CD8-positive, alpha-beta memory T cell (primary cell): ENCODE measurements at regions not wholly inside any gene's neighbourhood (a gene's known extent, or its start where the extent isn't known, plus 50 kb on each side); places are given as distances from the start of the nearest gene placed in this dataset.
A peak's percentile ranks its signal among the peaks of the same experiment; 100 is the strongest.

Source experiments
- CTCF ChIA-PET: fragments of 350-600 bp; sonication (Branson Sonifier 250); formaldehyde crosslinking; loops from one replicate; lab custom pipeline; 2021; ENCODE audit warnings: antibody characterized with exemption; lab: Charles Lee
- POLR2A ChIA-PET: fragments of 350-600 bp; sonication (Branson Sonifier 250); formaldehyde crosslinking; loops from one replicate; lab custom pipeline; 2021; ENCODE audit warnings: antibody characterized with exemption; lab: Charles Lee
- DNase-seq, 5 donors: peaks; one replicate each; pipeline versions ENCODE4 v3.0.0 to v3.0.0-alpha.2; 2020 to 2022; ENCODE audit warnings: mixed read lengths in 1 of 5
- H3K27ac ChIP-seq: one replicate; pipeline ENCODE4 v1.7.0; 2013; ENCODE audit warnings: low read depth, mild to moderate bottlenecking, low read length, moderate library complexity
- H3K27me3 ChIP-seq: 2 replicates; pipeline ENCODE4 v1.7.0; 2013; ENCODE audit warnings: low read length, mild to moderate bottlenecking; ENCODE audit not compliant: insufficient read depth, poor library complexity, severe bottlenecking
- H3K36me3 ChIP-seq: 2 replicates; pipeline ENCODE4 v1.7.0; 2013; ENCODE audit warnings: mild to moderate bottlenecking, low read length, moderate library complexity; ENCODE audit not compliant: insufficient read depth
- H3K4me1 ChIP-seq: 2 replicates; pipeline ENCODE4 v1.7.0; 2013; ENCODE audit warnings: mild to moderate bottlenecking, low read length, moderate library complexity; ENCODE audit not compliant: insufficient read depth
- H3K4me3 ChIP-seq: 2 replicates; pipeline ENCODE4 v1.7.0; 2013; ENCODE audit warnings: mild to moderate bottlenecking, low read length
- H3K9me3 ChIP-seq: 2 replicates; pipeline ENCODE4 v1.7.0; 2013; ENCODE audit warnings: mild to moderate bottlenecking, low read length
- H3K27ac Mint-ChIP-seq, 8 donors: one replicate each; pipeline ENCODE4 v1.8.0; 2020 to 2021; ENCODE audit warnings: mixed read lengths in 8 of 8, mild to moderate bottlenecking in 6 of 8, inconsistent platforms in 3 of 8, moderate library complexity in 3 of 8
- H3K27me3 Mint-ChIP-seq, 2 donors: one replicate each; pipeline ENCODE4 v1.8.0; 2020 to 2021; ENCODE audit warnings: mixed read lengths in 2 of 2, mild to moderate bottlenecking in 1 of 2, moderate library complexity in 1 of 2
- H3K36me3 Mint-ChIP-seq, 3 donors: one replicate each; pipeline ENCODE4 v1.8.0; 2020 to 2021; ENCODE audit warnings: mixed read lengths in 3 of 3, inconsistent platforms in 1 of 3, mild to moderate bottlenecking in 1 of 3
- H3K4me1 Mint-ChIP-seq, 3 donors: one replicate each; pipeline ENCODE4 v1.8.0; 2020 to 2021; ENCODE audit warnings: mixed read lengths in 3 of 3, inconsistent platforms in 1 of 3, mild to moderate bottlenecking in 1 of 3
- H3K4me3 Mint-ChIP-seq, 7 donors: one replicate each; pipeline ENCODE4 v1.8.0; 2020 to 2021; ENCODE audit warnings: mixed read lengths in 7 of 7, mild to moderate bottlenecking in 6 of 7, moderate library complexity in 4 of 7, inconsistent platforms in 2 of 7
- H3K9me3 Mint-ChIP-seq, 5 donors: one replicate each; pipeline ENCODE4 v1.8.0; 2020 to 2022; ENCODE audit warnings: mixed read lengths in 5 of 5, mild to moderate bottlenecking in 3 of 5, moderate library complexity in 2 of 5, inconsistent platforms in 1 of 5

GRCh38 chr7:55286666-55287065 lies 78.5 kb upstream of the LANCL2 start:
- Mint-ChIP-seq H3K27me3 (peaks cover 2 to 4% of the 10 kb centered on the region in 2 donors), H3K36me3 (no peaks in the 10 kb centered on the region), H3K4me1 (peaks cover 0 to 2% (median 0%) of the 10 kb centered on the region in 3 donors), H3K27ac (no peak overlapping the region), H3K4me3 (no peak overlapping the region), H3K9me3 (no peaks in the 10 kb centered on the region)
- POLR2A ChIA-PET = no interaction called here
- H3K27ac ChIP-seq = no peak overlapping the region
- no peak overlapping the region for H3K4me3 ChIP-seq
- H3K9me3 ChIP-seq = no peaks in the 10 kb centered on the region
- no peaks in the 10 kb centered on the region for H3K27me3 ChIP-seq
- no peaks in the 10 kb centered on the region for H3K36me3 ChIP-seq
- no peak for DNase-seq
- CTCF ChIA-PET = interaction anchor here (1.3 kb wide), 1 partner anchor 127 kb away, joined by 4 read pairs; no protein-coding TSS in a partner anchor
- no peaks in the 10 kb centered on the region for H3K4me1 ChIP-seq

DNA sequence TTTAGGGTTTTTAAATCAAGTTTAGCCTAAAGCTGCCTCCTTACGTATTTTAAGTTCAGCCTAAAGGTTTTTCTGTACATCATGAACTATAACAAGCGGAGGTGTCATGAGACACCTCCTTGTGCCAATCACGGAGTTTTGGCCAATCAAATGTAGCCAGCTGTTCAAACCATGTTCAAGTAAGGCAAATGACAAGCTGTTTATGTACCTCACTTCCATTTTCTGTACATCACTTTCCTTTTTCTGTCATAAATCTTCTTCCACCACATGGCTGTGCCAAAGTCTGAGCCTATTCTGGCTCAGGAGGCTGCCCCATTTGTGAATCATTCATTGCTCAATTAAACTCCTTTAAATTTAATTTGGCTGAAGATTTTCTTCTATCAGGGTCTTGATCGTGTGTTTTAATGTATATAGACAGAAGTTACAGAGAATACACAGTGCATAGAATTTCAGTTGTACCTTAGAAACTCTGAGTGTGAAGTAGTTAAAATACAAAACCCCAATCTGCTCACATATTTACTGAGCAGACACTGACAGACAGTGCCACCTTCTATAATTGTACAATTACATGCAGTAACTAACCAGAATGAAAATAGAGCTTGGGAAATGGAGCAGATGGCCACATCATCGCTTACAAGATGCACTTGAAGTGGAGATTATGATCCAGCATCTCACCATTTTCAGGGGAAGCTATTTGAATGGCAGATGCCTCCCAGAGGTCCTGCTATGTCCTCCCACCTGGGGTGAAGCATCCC lies 76.9 kb upstream of the LANCL2 start:
- Histone ChIP-seq H3K36me3 (no peaks in the 10 kb centered on the region), H3K9me3 (no peaks in the 10 kb centered on the region), H3K27me3 (no peaks in the 10 kb centered on the region), H3K4me1 (no peaks in the 10 kb centered on the region), H3K27ac (no peak overlapping the region), H3K4me3 (no peak overlapping the region)
- Mint-ChIP-seq H3K9me3 (no peaks in the 10 kb centered on the region), H3K27me3 (peaks cover 4% of the 10 kb centered on the region in 2 donors), H3K4me1 (peaks cover 0 to 2% (median 0%) of the 10 kb centered on the region in 3 donors), H3K36me3 (no peaks in the 10 kb centered on the region), H3K27ac (peak overlapping the region in 1 of 8 donors; percentile 19), H3K4me3 (no peak overlapping the region)
- ChIA-PET POLR2A (no interaction called here), CTCF (interaction anchor here (1.0 to 1.6 kb wide), 6 partner anchors 8 to 127 kb away, joined by 3 to 4 read pairs (median 4); no protein-coding TSS in a partner anchor)
- DNase-seq = no peak

DNA sequence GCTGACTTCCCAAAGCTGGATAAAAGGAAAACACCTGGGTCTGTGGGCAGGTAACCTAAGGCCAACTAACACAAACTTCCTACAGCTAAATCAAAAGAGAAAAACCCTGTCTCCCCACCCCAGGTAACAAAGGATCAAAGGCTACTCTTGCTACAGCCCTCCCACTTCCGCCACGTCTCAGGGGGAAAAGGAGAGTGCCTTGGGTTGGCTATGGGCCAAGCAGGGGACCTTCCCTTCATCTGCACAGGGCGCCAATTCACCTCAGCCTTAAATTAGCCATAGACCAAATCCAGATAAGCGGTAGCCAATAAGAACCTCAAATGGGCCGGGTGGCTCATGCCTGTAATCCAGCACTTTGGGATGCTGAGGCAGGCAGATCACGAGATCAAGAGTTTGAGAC lies 69.1 kb upstream of the LANCL2 start:
- H3K27ac ChIP-seq = no peak overlapping the region
- H3K4me1 ChIP-seq = no peaks in the 10 kb centered on the region
- CTCF ChIA-PET = interaction anchor here (1.1 kb wide), 1 partner anchor 8 kb away, joined by 3 read pairs; no protein-coding TSS in a partner anchor
- POLR2A ChIA-PET = no interaction called here
- Mint-ChIP-seq H3K36me3 (no peaks in the 10 kb centered on the region), H3K9me3 (no peaks in the 10 kb centered on the region), H3K27me3 (peaks cover 3 to 7% of the 10 kb centered on the region in 2 donors), H3K27ac (no peak overlapping the region), H3K4me3 (no peak overlapping the region), H3K4me1 (no peaks in the 10 kb centered on the region)
- H3K4me3 ChIP-seq = no peak overlapping the region
- H3K27me3 ChIP-seq = no peaks in the 10 kb centered on the region
- H3K9me3 ChIP-seq = no peaks in the 10 kb centered on the region
- H3K36me3 ChIP-seq = no peaks in the 10 kb centered on the region
- no peak for DNase-seq

- no peaks in the 10 kb centered on the region for H3K9me3 ChIP-seq
- ChIA-PET CTCF (no interaction called here), POLR2A (no interaction called here)
- Mint-ChIP-seq H3K4me3 (no peak overlapping the region), H3K27me3 (peaks cover 1 to 3% of the 10 kb centered on the region in 2 donors), H3K9me3 (no peaks in the 10 kb centered on the region), H3K4me1 (peaks cover 3 to 11% (median 8%) of the 10 kb centered on the region in 3 donors), H3K27ac (no peak overlapping the region), H3K36me3 (no peaks in the 10 kb centered on the region)
- no peak overlapping the region for H3K4me3 ChIP-seq
- H3K27ac ChIP-seq = no peak overlapping the region
- no peaks in the 10 kb centered on the region for H3K36me3 ChIP-seq
- no peaks in the 10 kb centered on the region for H3K4me1 ChIP-seq
- DNase-seq = no peak
- no peaks in the 10 kb centered on the region for H3K27me3 ChIP-seq
Observed at GRCh38 chr7:55299273-55299967, 65.7 kb upstream of the LANCL2 start.

DNA sequence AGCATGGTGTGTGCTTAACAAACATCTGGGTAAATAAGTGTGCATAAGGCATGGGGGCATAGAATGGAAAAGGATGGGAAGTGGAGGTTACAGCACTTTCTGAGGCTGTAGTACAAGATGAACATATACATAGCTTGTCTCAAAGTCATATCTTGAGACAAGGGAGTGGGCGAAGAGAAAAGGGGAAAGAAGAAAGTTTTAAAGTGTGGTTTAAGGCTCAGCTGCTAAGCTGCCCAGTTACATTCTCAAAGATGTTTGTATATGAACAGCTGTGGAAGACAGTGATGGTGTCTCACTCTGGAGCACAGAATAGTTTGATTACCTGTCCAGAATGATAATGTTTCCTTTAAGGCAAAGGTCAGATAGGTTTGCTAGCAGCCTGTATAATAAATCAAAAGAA lies 61.9 kb upstream of the LANCL2 start:
- no peaks in the 10 kb centered on the region for H3K36me3 ChIP-seq
- Mint-ChIP-seq H3K36me3 (no peaks in the 10 kb centered on the region), H3K4me3 (no peak overlapping the region), H3K27me3 (peaks cover 0 to 1% of the 10 kb centered on the region in 2 donors), H3K9me3 (no peaks in the 10 kb centered on the region), H3K27ac (peak overlapping the region in 1 of 8 donors; percentile 4), H3K4me1 (peaks cover 24 to 39% (median 39%) of the 10 kb centered on the region in 3 donors)
- H3K27me3 ChIP-seq = no peaks in the 10 kb centered on the region
- no peak overlapping the region for H3K4me3 ChIP-seq
- ChIA-PET CTCF (no interaction called here), POLR2A (no interaction called here)
- H3K27ac ChIP-seq = no peak overlapping the region
- no peak for DNase-seq
- H3K9me3 ChIP-seq = no peaks in the 10 kb centered on the region
- peaks cover 7% of the 10 kb centered on the region for H3K4me1 ChIP-seq

DNA sequence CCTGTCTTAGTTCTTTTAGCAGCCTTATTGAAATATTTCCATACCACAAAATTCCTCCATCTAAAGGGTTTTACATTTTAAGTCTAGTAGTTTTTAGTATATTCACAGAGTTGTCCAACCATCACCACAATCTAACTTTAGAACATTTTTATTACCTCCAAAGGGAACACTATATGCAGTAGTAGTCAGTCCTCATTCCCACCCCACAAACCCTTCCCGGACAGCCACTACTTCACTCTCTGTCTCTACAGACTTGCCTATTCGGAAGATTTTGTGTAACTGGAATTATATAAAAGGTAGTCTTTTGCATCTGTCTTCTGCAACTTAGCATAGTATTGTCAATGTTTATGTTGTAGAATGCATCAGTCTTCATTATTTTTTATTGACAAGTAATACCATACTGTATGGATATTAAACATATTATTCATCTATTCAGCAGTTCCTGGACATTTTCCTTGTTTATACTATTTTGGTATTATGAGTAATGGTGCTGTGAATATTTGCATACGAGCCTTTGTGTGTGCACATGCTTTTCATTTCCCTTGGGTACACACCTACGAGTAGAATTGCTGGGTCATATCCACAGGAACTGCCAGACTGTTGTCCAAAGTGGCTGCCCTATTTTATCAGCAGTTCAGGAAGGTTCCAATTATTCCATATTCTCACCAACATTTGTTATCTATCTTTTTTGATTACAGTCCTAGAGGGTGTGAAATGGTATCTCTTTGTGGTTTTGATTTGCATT lies 60.9 kb upstream of the LANCL2 start:
- no peaks in the 10 kb centered on the region for H3K27me3 ChIP-seq
- H3K9me3 ChIP-seq = no peaks in the 10 kb centered on the region
- CTCF ChIA-PET = no interaction called here
- Mint-ChIP-seq H3K36me3 (no peaks in the 10 kb centered on the region), H3K9me3 (no peaks in the 10 kb centered on the region), H3K27ac (no peak overlapping the region), H3K4me3 (no peak overlapping the region), H3K4me1 (peaks cover 33 to 49% (median 48%) of the 10 kb centered on the region in 3 donors), H3K27me3 (peaks cover 0 to 3% of the 10 kb centered on the region in 2 donors)
- DNase-seq = no peak
- H3K27ac ChIP-seq = no peak overlapping the region
- H3K4me3 ChIP-seq = no peak overlapping the region
- POLR2A ChIA-PET = no interaction called here
- H3K36me3 ChIP-seq = no peaks in the 10 kb centered on the region
- H3K4me1 ChIP-seq = peaks cover 16% of the 10 kb centered on the region

GRCh38 chr7:55305135-55305534 lies 60.0 kb upstream of the LANCL2 start:
- Mint-ChIP-seq H3K27me3 (peaks cover 0 to 3% of the 10 kb centered on the region in 2 donors), H3K4me3 (no peak overlapping the region)

More at GRCh38 chr7:55305135-55305534, 60.0 kb upstream of the LANCL2 start:
- H3K27ac Mint-ChIP-seq = no peak overlapping the region
- no peaks in the 10 kb centered on the region for H3K36me3 Mint-ChIP-seq
- H3K9me3 ChIP-seq = no peaks in the 10 kb centered on the region
- H3K27ac ChIP-seq = no peak overlapping the region
- CTCF ChIA-PET = no interaction called here
- H3K36me3 ChIP-seq = no peaks in the 10 kb centered on the region
- DNase-seq = no peak
- H3K4me1 Mint-ChIP-seq = peaks cover 43 to 58% (median 58%) of the 10 kb centered on the region in 3 donors
- POLR2A ChIA-PET = no interaction called here
- no peak overlapping the region for H3K4me3 ChIP-seq
- no peaks in the 10 kb centered on the region for H3K27me3 ChIP-seq
- H3K4me1 ChIP-seq = peaks cover 25% of the 10 kb centered on the region
- no peaks in the 10 kb centered on the region for H3K9me3 Mint-ChIP-seq
